ENCODE measurements at regions not wholly inside any gene's neighbourhood (a gene's known extent, or its start where the extent isn't known, plus 50 kb on each side); places are given as distances from the start of the nearest gene placed in this dataset.

- POLR2A ChIA-PET, result no interaction called here
- CTCF ChIA-PET, result no interaction called here
These were observed 341.3 kb downstream of the USP25 start for GRCh38 chr21:16071092-16071491.

GRCh38 chr21:16071761-16072160 is 342.0 kb downstream of the USP25 start:
- POLR2A ChIA-PET, result no interaction called here
- CTCF ChIA-PET, result no interaction called here

- ChIA-PET CTCF (no interaction called here), POLR2A (no interaction called here)
These were observed 342.4 kb downstream of the USP25 start for GRCh38 chr21:16072221-16072620.

- ChIA-PET CTCF (no interaction called here), POLR2A (no interaction called here)
These were observed 343.0 kb downstream of the USP25 start for GRCh38 chr21:16072737-16073136.

DNA sequence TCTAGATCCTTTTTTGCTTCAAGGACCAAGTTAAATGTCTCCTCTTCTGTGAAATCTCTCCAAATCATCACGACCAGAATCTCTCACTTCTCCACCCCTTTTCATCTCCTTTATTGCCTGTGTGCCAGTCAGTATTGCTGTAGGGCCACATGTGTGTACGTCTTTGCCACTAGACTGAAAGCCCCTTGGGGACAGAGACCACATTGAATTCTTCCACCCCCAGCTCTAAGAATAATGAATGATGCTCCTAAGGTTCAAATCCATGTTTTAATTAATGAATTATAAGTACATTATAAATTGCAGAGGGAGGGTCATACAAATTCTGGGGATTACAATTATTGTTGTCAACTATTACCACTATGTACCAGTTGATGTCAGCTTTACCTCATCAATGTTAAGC is 343.8 kb downstream of the USP25 start:
- ChIA-PET POLR2A (no interaction called here), CTCF (no interaction called here)

DNA sequence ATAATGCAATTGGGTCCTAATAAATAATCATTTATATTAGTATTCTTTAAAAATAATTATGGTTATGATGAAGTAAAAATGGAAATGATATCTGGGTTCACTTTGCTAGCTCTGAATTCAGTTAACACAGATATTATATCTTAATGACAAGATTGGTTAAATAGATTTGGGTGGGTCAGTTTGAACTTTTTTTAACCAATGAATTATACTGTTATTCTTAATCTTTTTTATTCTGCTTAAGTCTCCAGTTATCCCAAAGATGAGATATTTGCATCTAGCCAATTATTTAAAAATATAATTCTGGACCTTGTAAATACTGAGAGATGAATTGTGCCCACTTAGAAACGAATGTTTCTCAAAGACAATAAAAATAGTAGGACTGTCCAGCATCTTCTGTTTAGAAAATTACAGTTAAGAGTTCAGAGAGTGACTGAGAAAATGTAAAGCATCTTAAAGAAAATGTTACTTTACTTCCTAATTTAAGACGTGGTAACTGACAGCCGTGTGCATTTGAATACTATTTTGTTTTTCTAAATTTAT is 345.2 kb downstream of the USP25 start:
- CTCF ChIA-PET, result no interaction called here

DNA sequence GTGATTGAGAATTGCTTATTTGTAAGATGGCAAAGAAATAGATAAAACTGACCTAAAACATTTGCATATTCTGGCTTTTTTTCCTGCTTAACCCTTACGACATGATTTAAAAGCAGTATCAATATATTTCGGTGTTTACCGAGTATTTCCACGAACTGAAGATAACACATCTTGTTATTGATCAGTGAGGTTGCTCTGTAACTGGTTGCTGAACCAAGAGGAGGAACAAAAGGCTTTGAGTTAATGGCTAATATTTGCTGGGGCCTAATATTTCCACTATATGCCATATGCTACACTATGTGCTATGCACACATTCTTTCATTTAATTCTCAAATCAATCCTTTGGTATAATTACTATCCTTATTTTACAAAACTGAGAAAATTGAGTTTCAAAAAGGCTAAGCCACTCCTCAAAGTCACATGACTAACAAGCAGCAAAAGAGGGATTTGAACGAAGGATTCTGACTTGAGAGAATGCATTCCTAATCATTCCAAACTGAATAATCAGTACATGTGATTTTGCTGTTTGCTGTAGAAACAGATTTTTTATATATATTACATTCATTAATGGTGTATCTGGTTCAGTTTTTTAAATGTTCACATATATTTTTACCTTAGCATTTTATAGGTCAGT is 346.0 kb downstream of the USP25 start:
- ChIA-PET CTCF (no interaction called here), POLR2A (no interaction called here)

More for the DNA sequence above, 345.2 kb downstream of the USP25 start:
- POLR2A ChIA-PET, result no interaction called here

GRCh38 chr21:16076465-16076864 is 346.7 kb downstream of the USP25 start:
- POLR2A ChIA-PET, result no interaction called here
- CTCF ChIA-PET, result no interaction called here

- ChIA-PET POLR2A (no interaction called here), CTCF (no interaction called here)
These were observed 348.6 kb downstream of the USP25 start for GRCh38 chr21:16078382-16078781.

DNA sequence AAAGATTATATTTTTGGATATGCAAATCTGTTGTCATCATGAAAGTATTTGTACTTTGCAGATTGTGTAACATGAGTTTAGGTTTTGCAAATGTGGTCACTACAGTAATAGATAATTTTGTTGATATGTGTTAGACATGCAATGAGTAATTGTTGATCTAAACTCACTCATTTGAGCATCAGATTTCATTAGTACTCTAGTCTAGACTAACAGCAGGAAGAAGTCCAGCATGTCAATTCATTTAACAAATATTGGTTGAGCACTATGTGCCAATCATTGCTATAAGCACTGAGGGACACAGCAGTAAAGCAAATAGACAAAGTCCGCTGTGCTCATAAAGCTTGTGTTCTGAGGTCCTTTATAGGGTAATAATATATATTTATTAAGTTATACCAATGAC is 350.0 kb downstream of the USP25 start:
- CTCF ChIA-PET, result no interaction called here
- POLR2A ChIA-PET, result no interaction called here

GRCh38 chr21:16081304-16081703 is 351.5 kb downstream of the USP25 start:
- POLR2A ChIA-PET, result no interaction called here
- CTCF ChIA-PET, result no interaction called here

DNA sequence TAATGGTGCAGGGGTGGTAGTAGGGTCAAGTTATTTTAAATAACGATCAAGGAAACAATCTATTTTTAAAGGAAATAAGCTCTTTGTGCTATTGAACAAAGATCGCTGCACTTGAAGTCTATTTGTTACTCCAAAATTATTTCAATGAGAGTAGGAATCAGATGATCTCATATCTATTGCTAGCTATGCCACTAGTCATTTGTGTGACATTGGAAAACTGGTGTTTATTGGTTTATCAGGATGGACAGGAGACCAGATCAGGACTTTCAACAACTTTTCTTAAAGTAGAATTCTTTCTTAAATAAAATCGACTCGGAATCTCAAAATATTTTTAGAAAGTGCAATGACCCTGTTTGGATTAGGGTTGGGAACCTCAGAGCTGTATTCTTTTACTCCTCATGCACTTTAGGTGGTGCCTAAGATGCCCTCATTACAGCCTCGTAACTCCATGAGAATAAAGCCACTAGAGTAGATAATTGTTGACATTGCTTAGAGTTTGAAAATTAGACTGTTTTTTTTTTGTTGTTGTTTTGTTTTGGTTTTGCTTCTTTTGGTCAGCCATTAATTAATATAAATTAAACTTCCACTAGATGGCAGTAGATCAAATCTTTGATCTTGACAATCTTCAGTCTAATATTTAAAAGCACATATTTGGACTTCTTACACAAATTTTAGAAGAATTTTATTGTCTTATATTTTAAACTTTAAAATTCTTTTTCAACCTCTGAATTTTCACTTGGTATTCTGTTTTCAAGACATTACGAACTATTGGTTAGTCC is 352.4 kb downstream of the USP25 start:
- ChIA-PET CTCF (no interaction called here), POLR2A (no interaction called here)

- POLR2A ChIA-PET, result no interaction called here
- CTCF ChIA-PET, result no interaction called here
These were observed 355.1 kb downstream of the USP25 start for GRCh38 chr21:16084776-16085364.

DNA sequence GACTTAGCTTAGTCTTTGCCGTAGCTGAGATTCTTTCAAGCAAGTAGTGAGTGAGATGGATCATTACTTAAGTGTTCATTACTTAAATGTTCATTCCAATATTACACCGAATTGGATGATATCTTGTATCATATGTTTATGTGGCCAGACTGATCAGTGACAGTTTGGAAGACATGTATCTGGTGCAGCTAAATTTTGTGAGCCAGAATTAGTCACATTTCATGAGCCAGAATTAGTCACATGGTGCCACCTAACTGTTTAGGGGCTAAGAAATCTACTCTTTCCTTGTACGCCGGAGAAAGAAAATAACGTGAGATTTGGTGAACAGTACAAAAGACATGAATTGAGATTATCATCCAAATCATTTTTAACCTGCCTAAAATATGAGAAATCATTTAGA is 355.6 kb downstream of the USP25 start:
- POLR2A ChIA-PET, result no interaction called here
- CTCF ChIA-PET, result no interaction called here

DNA sequence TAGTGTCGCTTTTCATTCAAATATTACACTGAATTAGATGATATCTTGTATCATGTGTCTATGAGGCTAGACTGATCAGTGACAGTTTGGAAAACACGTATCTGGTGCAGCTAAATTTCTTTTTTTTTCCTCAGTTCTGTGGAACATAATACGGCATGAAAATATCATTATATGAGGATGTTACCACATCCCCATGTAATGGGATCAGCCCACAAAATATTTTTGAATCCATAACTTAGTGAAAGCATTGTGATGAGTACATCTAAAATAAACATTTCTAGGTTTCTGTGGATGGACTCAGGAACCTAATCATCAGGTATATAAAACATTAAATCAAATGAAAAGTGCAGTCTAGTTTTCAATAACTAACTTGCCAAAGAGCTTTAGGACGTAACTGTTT is 356.3 kb downstream of the USP25 start:
- POLR2A ChIA-PET, result no interaction called here
- CTCF ChIA-PET, result no interaction called here

DNA sequence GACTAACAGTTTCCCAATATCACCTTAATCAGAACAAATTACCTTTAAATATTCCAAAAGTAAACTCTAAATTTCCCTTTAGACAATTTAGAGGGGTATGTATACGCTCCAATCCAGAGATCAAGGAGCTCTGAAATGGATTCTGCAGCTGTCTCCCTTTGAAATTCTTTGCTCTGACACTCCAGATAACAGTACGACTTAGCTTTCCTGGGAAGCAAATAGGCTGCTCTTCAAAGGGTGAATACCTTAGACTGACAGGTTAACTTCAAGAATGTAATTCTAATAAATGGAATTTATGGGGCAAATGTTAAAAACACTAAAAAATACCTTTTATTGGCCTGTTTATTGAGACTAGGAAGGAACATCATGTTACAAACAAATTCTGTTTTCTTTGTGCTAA is 357.2 kb downstream of the USP25 start:
- ChIA-PET POLR2A (no interaction called here), CTCF (no interaction called here)

GRCh38 chr21:16087523-16087922 is 357.7 kb downstream of the USP25 start:
- CTCF ChIA-PET, result no interaction called here

DNA sequence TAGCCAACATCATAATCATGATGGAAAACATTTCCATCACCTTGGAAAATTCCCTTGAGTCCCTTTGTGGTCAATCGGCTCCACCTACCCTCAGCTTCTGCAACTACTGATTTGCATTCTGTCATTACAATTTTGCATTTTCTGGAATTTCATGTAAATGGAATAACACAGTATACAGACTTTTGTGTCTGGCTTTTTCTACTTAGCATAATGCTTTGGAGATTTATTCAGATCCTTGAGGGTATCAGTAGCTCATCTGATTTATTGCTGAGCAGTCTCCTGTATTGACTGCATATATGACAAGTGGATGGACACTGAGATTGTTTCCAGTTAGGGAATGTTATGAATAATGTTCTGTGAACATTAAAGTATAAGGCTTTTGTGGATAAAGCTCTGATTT is 358.3 kb downstream of the USP25 start:
- ChIA-PET CTCF (no interaction called here), POLR2A (no interaction called here)

More at GRCh38 chr21:16087523-16087922, 357.7 kb downstream of the USP25 start:
- POLR2A ChIA-PET, result no interaction called here

DNA sequence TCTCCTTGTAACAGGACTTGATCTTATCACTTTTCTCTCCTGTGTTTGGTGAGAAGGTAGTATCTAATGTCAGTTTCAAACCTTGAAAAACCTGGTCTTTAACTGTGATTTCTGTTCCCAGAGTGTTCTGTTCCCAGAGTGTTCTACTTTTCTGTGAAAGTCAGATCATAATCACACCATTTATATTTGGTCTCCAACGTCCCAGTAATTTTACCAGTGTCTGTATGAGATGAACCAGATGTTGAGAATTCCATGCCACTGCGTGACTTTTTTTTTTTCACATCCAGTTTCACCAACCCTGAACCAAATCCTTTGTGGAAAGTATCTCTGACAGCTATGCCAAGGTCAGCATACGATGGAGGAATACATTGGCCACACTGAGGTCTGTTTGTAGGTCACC is 365.2 kb downstream of the USP25 start:
- CTCF ChIA-PET, result no interaction called here
- POLR2A ChIA-PET, result no interaction called here

DNA sequence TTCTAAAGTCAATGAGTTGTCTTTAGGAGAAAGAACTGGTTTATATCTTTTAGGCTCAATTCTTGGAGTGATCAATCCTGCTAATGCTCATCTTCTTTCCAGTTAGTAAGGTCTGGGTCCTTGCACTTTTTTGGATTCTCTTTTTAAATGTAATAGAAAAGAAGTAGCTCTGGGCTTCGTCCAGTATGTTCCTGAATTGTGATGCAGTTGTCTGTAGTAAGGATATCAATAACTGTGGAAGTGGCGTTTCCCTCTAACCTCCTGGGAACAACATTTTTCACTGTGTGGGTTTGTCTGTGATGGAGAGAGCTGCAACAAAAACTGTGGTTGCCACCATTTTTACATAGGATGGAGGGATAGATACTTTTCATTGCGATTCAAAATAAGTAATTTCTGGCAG is 367.2 kb downstream of the USP25 start:
- ChIA-PET POLR2A (no interaction called here), CTCF (no interaction called here)

DNA sequence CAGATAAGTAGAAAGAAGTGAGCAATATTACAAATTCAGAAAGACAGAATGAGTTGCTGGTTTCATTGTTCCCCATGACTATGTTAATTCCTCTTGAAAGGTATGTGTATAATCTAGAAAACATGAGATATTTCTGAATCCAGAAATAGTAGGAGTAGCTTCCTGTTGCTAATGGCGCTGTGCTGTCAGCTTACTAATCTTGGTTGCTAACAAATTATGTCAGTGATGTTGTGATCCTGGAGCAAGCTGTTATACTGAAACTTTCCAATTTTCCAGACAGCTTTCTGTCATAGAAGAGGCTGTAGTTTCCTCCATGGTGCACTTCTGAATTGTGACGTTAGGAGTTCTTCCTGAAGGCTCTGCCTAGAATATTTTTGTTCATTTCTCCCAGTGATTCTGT is 372.3 kb downstream of the USP25 start:
- ChIA-PET CTCF (no interaction called here), POLR2A (no interaction called here)

Data from activated CD8-positive, alpha-beta memory T cell treated with anti-CD3 and anti-CD28 coated beads for 36 hours (primary cell).